ENCODE measurements at regions not wholly inside any gene's neighbourhood (a gene's known extent, or its start where the extent isn't known, plus 50 kb on each side); places are given as distances from the start of the nearest gene placed in this dataset.

- TF ChIP-seq, protein P1, sequence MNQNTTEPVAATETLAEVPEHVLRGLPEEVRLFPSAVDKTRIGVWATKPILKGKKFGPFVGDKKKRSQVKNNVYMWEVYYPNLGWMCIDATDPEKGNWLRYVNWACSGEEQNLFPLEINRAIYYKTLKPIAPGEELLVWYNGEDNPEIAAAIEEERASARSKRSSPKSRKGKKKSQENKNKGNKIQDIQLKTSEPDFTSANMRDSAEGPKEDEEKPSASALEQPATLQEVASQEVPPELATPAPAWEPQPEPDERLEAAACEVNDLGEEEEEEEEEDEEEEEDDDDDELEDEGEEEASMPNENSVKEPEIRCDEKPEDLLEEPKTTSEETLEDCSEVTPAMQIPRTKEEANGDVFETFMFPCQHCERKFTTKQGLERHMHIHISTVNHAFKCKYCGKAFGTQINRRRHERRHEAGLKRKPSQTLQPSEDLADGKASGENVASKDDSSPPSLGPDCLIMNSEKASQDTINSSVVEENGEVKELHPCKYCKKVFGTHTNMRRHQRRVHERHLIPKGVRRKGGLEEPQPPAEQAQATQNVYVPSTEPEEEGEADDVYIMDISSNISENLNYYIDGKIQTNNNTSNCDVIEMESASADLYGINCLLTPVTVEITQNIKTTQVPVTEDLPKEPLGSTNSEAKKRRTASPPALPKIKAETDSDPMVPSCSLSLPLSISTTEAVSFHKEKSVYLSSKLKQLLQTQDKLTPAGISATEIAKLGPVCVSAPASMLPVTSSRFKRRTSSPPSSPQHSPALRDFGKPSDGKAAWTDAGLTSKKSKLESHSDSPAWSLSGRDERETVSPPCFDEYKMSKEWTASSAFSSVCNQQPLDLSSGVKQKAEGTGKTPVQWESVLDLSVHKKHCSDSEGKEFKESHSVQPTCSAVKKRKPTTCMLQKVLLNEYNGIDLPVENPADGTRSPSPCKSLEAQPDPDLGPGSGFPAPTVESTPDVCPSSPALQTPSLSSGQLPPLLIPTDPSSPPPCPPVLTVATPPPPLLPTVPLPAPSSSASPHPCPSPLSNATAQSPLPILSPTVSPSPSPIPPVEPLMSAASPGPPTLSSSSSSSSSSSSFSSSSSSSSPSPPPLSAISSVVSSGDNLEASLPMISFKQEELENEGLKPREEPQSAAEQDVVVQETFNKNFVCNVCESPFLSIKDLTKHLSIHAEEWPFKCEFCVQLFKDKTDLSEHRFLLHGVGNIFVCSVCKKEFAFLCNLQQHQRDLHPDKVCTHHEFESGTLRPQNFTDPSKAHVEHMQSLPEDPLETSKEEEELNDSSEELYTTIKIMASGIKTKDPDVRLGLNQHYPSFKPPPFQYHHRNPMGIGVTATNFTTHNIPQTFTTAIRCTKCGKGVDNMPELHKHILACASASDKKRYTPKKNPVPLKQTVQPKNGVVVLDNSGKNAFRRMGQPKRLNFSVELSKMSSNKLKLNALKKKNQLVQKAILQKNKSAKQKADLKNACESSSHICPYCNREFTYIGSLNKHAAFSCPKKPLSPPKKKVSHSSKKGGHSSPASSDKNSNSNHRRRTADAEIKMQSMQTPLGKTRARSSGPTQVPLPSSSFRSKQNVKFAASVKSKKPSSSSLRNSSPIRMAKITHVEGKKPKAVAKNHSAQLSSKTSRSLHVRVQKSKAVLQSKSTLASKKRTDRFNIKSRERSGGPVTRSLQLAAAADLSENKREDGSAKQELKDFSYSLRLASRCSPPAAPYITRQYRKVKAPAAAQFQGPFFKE (tag by site-specific recombination; IDR thresholded peaks at IDR 0.05; ENCODE audit: borderline replicate concordance), result no peak
- TF ChIP-seq IKZF3 (tag by site-specific recombination; IDR thresholded peaks at IDR 0.05), result no peak
- TF ChIP-seq ZIC2 (tag by site-specific recombination; IDR thresholded peaks at IDR 0.05), result peak; percentile 92
- TF ChIP-seq GLIS1 (tag by site-specific recombination; IDR thresholded peaks at IDR 0.05), result peak; percentile 92
Measured at GRCh38 chr7:441684-442421, 77.8 kb downstream of the PDGFA start (continued).

DNA sequence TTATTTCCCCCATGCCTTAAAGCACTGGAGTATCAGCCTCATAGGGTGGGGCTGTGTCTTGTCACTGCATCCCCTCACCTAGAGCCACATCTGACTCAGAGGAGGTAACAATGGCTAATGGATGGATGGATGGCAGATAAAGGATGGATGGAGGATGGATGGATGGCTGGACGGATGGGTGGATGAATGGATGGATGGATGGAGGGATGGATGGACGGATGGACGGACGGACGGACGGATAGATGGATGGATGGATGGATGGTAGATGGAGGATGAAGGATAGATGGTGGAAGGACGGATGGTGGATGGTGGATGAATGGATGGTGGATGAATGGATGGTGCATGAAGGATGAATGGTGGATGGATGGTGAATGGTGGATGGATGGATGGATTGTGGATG, 77.2 kb downstream of the PDGFA start:
- H3K4me3 ChIP-seq (ENCODE audit: low read depth, low read length), result no peak overlapping the region
- POLR2A ChIA-PET, result no interaction called here
- no peaks in the 10 kb centered on the region for H3K4me1 ChIP-seq (ENCODE audit: control insufficient read depth, insufficient read depth, low read length)
- TF ChIP-seq ZIC2 (tag by site-specific recombination; IDR thresholded peaks at IDR 0.05), result no peak
- TF ChIP-seq ZNF366 (tag by site-specific recombination; conservative IDR thresholded peaks at IDR 0.05), result peak; percentile 97
- TF ChIP-seq ZNF580 (tag by site-specific recombination; IDR thresholded peaks at IDR 0.05), result no peak
- TF ChIP-seq, protein P2, sequence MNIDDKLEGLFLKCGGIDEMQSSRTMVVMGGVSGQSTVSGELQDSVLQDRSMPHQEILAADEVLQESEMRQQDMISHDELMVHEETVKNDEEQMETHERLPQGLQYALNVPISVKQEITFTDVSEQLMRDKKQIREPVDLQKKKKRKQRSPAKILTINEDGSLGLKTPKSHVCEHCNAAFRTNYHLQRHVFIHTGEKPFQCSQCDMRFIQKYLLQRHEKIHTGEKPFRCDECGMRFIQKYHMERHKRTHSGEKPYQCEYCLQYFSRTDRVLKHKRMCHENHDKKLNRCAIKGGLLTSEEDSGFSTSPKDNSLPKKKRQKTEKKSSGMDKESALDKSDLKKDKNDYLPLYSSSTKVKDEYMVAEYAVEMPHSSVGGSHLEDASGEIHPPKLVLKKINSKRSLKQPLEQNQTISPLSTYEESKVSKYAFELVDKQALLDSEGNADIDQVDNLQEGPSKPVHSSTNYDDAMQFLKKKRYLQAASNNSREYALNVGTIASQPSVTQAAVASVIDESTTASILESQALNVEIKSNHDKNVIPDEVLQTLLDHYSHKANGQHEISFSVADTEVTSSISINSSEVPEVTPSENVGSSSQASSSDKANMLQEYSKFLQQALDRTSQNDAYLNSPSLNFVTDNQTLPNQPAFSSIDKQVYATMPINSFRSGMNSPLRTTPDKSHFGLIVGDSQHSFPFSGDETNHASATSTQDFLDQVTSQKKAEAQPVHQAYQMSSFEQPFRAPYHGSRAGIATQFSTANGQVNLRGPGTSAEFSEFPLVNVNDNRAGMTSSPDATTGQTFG (tag by site-specific recombination; IDR thresholded peaks at IDR 0.05; ENCODE audit: borderline replicate concordance), result 0 out of 2 replicates have a peak, but pooled peaks have one; percentile 34
- H3K9me3 ChIP-seq (ENCODE audit: control insufficient read depth, insufficient read depth, low read depth, low read length), result no peaks in the 10 kb centered on the region
- CTCF ChIA-PET, result no interaction called here
- no peak overlapping the region for H3K27ac ChIP-seq (ENCODE audit: extremely low read depth, low read depth, low read length)
- H3K36me3 ChIP-seq (ENCODE audit: control insufficient read depth in 2 of 2, insufficient read depth in 1 of 2, low read length in 2 of 2), result no peaks in the 10 kb centered on the region

DNA sequence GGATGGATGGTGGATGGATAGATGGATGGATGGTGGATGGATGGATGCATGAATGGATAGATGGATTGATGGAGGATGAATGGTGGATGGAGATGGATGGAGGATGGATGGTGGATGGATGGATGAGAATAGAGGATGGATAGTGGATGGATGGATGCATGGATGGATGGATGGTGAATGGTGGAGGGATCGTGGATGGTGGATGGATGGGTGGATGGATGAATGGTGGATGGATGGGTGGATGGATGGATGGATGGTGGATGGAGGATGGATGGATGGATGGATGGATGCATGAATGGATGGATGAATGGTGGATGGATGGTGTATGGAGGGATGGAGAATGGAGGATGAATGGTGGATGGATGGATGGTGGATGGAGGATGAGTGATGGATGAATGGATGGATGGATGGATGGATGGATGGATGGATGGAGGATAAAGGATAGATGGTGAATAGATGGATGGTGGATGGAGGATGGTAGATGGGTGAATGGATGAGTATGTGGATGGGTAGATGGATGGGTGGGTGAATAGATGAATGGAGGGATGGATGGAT, 76.3 kb downstream of the PDGFA start:
- Histone ChIP-seq H3K36me3 (ENCODE audit: control insufficient read depth in 2 of 2, insufficient read depth in 1 of 2, low read length in 2 of 2) (no peaks in the 10 kb centered on the region), H3K4me3 (ENCODE audit: low read depth, low read length) (no peak overlapping the region), H3K4me1 (ENCODE audit: control insufficient read depth, insufficient read depth, low read length) (no peaks in the 10 kb centered on the region), H3K27ac (ENCODE audit: extremely low read depth, low read depth, low read length) (no peak overlapping the region), H3K9me3 (ENCODE audit: control insufficient read depth, insufficient read depth, low read depth, low read length) (no peaks in the 10 kb centered on the region)
- ChIA-PET POLR2A (no interaction called here), CTCF (interaction anchor here (0.6 kb wide), 1 partner anchor 265 kb away, joined by 4 read pairs; no protein-coding TSS in a partner anchor)
- TF ChIP-seq ZNF561 (tag by site-specific recombination; IDR thresholded peaks at IDR 0.05; ENCODE audit: borderline replicate concordance) (no peak), TCF7L2 (IDR thresholded peaks at IDR 0.05; ENCODE audit: borderline replicate concordance, low read depth, low read length) (no peak), ZNF473 (tag by site-specific recombination; IDR thresholded peaks at IDR 0.05) (peak; percentile 55; the same call in 1 of the 2 replicates), ZNF280C (tag by site-specific recombination; IDR thresholded peaks at IDR 0.05) (no peak), ZNF791 (tag by site-specific recombination; IDR thresholded peaks at IDR 0.05) (no peak), ZNF239 (tag by site-specific recombination; IDR thresholded peaks at IDR 0.05) (no peak; the same call in 1 of the 2 replicates), ZNF830 (tag by site-specific recombination; IDR thresholded peaks at IDR 0.05; ENCODE audit: low read depth) (no peak), ZNF707 (tag by site-specific recombination; IDR thresholded peaks at IDR 0.05) (peak; percentile 9; the same call in 1 of the 2 replicates), ZNF596 (tag by site-specific recombination; IDR thresholded peaks at IDR 0.05) (no peak), REPIN1 (tag by site-specific recombination; IDR thresholded peaks at IDR 0.05; ENCODE audit: low read depth) (no peak), ZNF112 (tag by site-specific recombination; IDR thresholded peaks at IDR 0.05) (no peak), ZNF366 (tag by site-specific recombination; conservative IDR thresholded peaks at IDR 0.05) (peak; percentile 99), ZNF2 (tag by site-specific recombination; IDR thresholded peaks at IDR 0.05) (no peak), KLF7 (tag by site-specific recombination; IDR thresholded peaks at IDR 0.05; ENCODE audit: borderline replicate concordance) (no peak), MZF1 (tag by site-specific recombination; IDR thresholded peaks at IDR 0.05; ENCODE audit: borderline replicate concordance) (no peak)

All from HEK293 (cell line).